CD4-positive, alpha-beta T cell treated with Interleukin-6 at 100 ng/mL for 8 hours (primary cell): ENCODE measurements at regions not wholly inside any gene's neighbourhood (a gene's known extent, or its start where the extent isn't known, plus 50 kb on each side); places are given as distances from the start of the nearest gene placed in this dataset.
"Not testable (repeated sequence)": the region's sequence is repeated elsewhere in the genome, so short reads cannot be mapped to it uniquely, and the experiment has no call there.

ENCODE experiments used
- DNase-seq: peaks from one replicate; pipeline ENCODE4 v3.0.0-alpha.2; 2020; ENCODE audit warnings: mixed read lengths, low spot score

- DNase-seq: no peak
Observed at GRCh38 chr13:97875218-97875617, 78.3 kb upstream of the IPO5 start.

- DNase-seq: no peak
Observed at GRCh38 chr13:97875911-97876310, 77.6 kb upstream of the IPO5 start.

- DNase-seq: no peak
Observed at GRCh38 chr13:97878431-97879375, 74.8 kb upstream of the IPO5 start.

GRCh38 chr13:97879646-97880310 is 73.7 kb upstream of the IPO5 start:
- no peak for DNase-seq

- DNase-seq: no peak
Observed at GRCh38 chr13:97880311-97880675, 73.2 kb upstream of the IPO5 start.

- no peak for DNase-seq
Observed at GRCh38 chr13:97881556-97881955, 71.9 kb upstream of the IPO5 start.

- DNase-seq: no peak
Observed at GRCh38 chr13:97883396-97883795, 70.1 kb upstream of the IPO5 start.

GRCh38 chr13:97884707-97885468 is 68.6 kb upstream of the IPO5 start:
- no peak for DNase-seq

GRCh38 chr13:97885641-97886040 is 67.8 kb upstream of the IPO5 start:
- no peak for DNase-seq

GRCh38 chr13:97889803-97890202 is 63.7 kb upstream of the IPO5 start:
- DNase-seq: no peak

- no peak for DNase-seq
Observed at GRCh38 chr13:97890573-97890972, 62.9 kb upstream of the IPO5 start.

- not testable (repeated sequence) for DNase-seq
Observed at GRCh38 chr13:97891964-97892363, 61.5 kb upstream of the IPO5 start.

GRCh38 chr13:97892717-97893116 is 60.8 kb upstream of the IPO5 start:
- no peak for DNase-seq

- no peak for DNase-seq
Observed at GRCh38 chr13:97895383-97895782, 58.1 kb upstream of the IPO5 start.

GRCh38 chr13:97896446-97896845 is 57.0 kb upstream of the IPO5 start:
- DNase-seq: no peak

- DNase-seq: no peak
Observed at GRCh38 chr13:97901716-97902115, 51.8 kb upstream of the IPO5 start.
